ENCODE measurements at regions not wholly inside any gene's neighbourhood (a gene's known extent, or its start where the extent isn't known, plus 50 kb on each side); places are given as distances from the start of the nearest gene placed in this dataset.

GRCh38 chr7:28245123-28245878 is 64.7 kb upstream of the JAZF1 start:
- in situ Hi-C loops (cut with MboI; ENCODE audit: low pct_unique_long_range_greater_than_20kb, low sequenced_read_pairs, unreplicated experiment), result no loop called here
- no peak for DNase-seq (ENCODE audit: low spot score)
- TF ChIP-seq CTCF (IDR thresholded peaks at IDR 0.05; ENCODE audit: extremely low read depth, insufficient read depth, missing control alignments), result no peak

GRCh38 chr7:28246921-28247461 is 66.4 kb upstream of the JAZF1 start:
- no peak for DNase-seq (ENCODE audit: low spot score)
- in situ Hi-C loops (cut with MboI; ENCODE audit: low pct_unique_long_range_greater_than_20kb, low sequenced_read_pairs, unreplicated experiment), result no loop called here
- TF ChIP-seq CTCF (IDR thresholded peaks at IDR 0.05; ENCODE audit: extremely low read depth, insufficient read depth, missing control alignments), result no peak

- no peak for TF ChIP-seq CTCF (IDR thresholded peaks at IDR 0.05; ENCODE audit: extremely low read depth, insufficient read depth, missing control alignments)
- in situ Hi-C loops (cut with MboI; ENCODE audit: low pct_unique_long_range_greater_than_20kb, low sequenced_read_pairs, unreplicated experiment), result no loop called here
- DNase-seq (ENCODE audit: low spot score), result no peak
These were observed 77.6 kb upstream of the JAZF1 start for GRCh38 chr7:28258240-28258639.

- in situ Hi-C loops (cut with MboI; ENCODE audit: low pct_unique_long_range_greater_than_20kb, low sequenced_read_pairs, unreplicated experiment), result no loop called here
- no peak for TF ChIP-seq CTCF (IDR thresholded peaks at IDR 0.05; ENCODE audit: extremely low read depth, insufficient read depth, missing control alignments)
- no peak for DNase-seq (ENCODE audit: low spot score)
These were observed 80.4 kb upstream of the JAZF1 start for GRCh38 chr7:28260969-28261368.

GRCh38 chr7:28263622-28264271 is 83.2 kb upstream of the JAZF1 start:
- in situ Hi-C loops (cut with MboI; ENCODE audit: low pct_unique_long_range_greater_than_20kb, low sequenced_read_pairs, unreplicated experiment), result no loop called here
- DNase-seq (ENCODE audit: low spot score), result no peak
- TF ChIP-seq CTCF (IDR thresholded peaks at IDR 0.05; ENCODE audit: extremely low read depth, insufficient read depth, missing control alignments), result no peak

GRCh38 chr7:28266402-28266801 is 85.8 kb upstream of the JAZF1 start:
- no peak for DNase-seq (ENCODE audit: low spot score)
- in situ Hi-C loops (cut with MboI; ENCODE audit: low pct_unique_long_range_greater_than_20kb, low sequenced_read_pairs, unreplicated experiment), result no loop called here
- TF ChIP-seq CTCF (IDR thresholded peaks at IDR 0.05; ENCODE audit: extremely low read depth, insufficient read depth, missing control alignments), result no peak

Measured in GM13977 (cell line).